WERI-Rb-1 (cell line): ENCODE measurements at regions not wholly inside any gene's neighbourhood (a gene's known extent, or its start where the extent isn't known, plus 50 kb on each side); places are given as distances from the start of the nearest gene placed in this dataset.

Experiments
- DNase-seq: peaks from one replicate; pipeline ENCODE4 v3.0.0-alpha.2; 2020
- H3K27ac ChIP-seq: fragments of 250-450 bp; sonication (Bioruptor Pico); 2 replicates; pipeline ENCODE4 v1.5.1; 2020; ENCODE audit warnings: mild to moderate bottlenecking, moderate library complexity
- H3K27me3 ChIP-seq: fragments of 250-450 bp; sonication (Bioruptor Pico); 2 replicates; pipeline ENCODE4 v1.5.1; 2021; ENCODE audit warnings: mild to moderate bottlenecking, low read depth, moderate library complexity; ENCODE audit not compliant: insufficient read depth, severe bottlenecking
- H3K36me3 ChIP-seq: fragments of 250-450 bp; sonication (Bioruptor Pico); 2 replicates; pipeline ENCODE4 v1.5.1; 2020; ENCODE audit warnings: mild to moderate bottlenecking, moderate library complexity
- H3K4me3 ChIP-seq: 2 replicates; pipeline ENCODE4 v1.5.1; 2011; ENCODE audit warnings: low read depth, mild to moderate bottlenecking, control low read depth, low read length
- H3K9me3 ChIP-seq: fragments of 250-450 bp; sonication (Bioruptor Pico); 2 replicates; pipeline ENCODE4 v1.5.1; 2021; ENCODE audit warnings: mild to moderate bottlenecking, moderate library complexity; ENCODE audit not compliant: severe bottlenecking
- CTCF ChIP-seq: IDR thresholded peaks from 2 replicates; pipeline ENCODE4 v1.5.1; 2011; ENCODE audit warnings: low read depth, mild to moderate bottlenecking, control low read depth, inconsistent platforms, low read length

GRCh38 chr16:79415983-79416640 is 184.4 kb downstream of the MAF start:
- Histone ChIP-seq H3K27ac (no peak overlapping the region), H3K27me3 (peaks cover 62% of the 10 kb centered on the region), H3K9me3 (no peaks in the 10 kb centered on the region), H3K36me3 (no peaks in the 10 kb centered on the region), H3K4me3 (no peak overlapping the region)
- TF ChIP-seq CTCF = no peak
- no peak for DNase-seq

GRCh38 chr16:79412783-79413225 is 187.7 kb downstream of the MAF start:
- no peak for TF ChIP-seq CTCF
- Histone ChIP-seq H3K27ac (no peak overlapping the region), H3K4me3 (no peak overlapping the region), H3K27me3 (peaks cover 48% of the 10 kb centered on the region), H3K9me3 (no peaks in the 10 kb centered on the region), H3K36me3 (no peaks in the 10 kb centered on the region)
- no peak for DNase-seq

GRCh38 chr16:79411805-79412204 is 188.7 kb downstream of the MAF start:
- Histone ChIP-seq H3K36me3 (no peaks in the 10 kb centered on the region), H3K27me3 (peaks cover 44% of the 10 kb centered on the region), H3K27ac (no peak overlapping the region), H3K4me3 (no peak overlapping the region), H3K9me3 (no peaks in the 10 kb centered on the region)
- DNase-seq = no peak
- TF ChIP-seq CTCF = no peak

DNA sequence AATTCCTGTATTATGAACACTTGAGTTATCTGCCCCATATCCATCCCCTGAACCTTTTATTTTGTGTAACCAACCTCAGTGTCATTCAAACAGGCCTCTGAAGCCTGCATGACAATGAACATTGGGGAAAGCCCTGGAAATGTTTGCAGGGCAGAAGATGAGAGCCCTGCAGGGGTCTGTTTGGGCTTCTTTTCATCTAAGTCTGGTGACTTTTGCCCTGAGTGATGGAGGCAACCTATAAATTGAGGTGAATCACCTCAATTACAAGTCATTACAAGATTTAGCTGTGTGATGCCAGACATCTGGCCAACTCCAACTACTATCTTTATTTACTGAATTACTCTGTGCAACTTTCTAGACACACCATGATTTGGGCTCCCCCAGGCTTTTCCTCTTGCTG is 189.2 kb downstream of the MAF start:
- Histone ChIP-seq H3K9me3 (no peaks in the 10 kb centered on the region), H3K27ac (no peak overlapping the region), H3K36me3 (no peaks in the 10 kb centered on the region), H3K27me3 (peaks cover 44% of the 10 kb centered on the region), H3K4me3 (no peak overlapping the region)
- DNase-seq = no peak
- TF ChIP-seq CTCF = no peak

GRCh38 chr16:79409978-79410377 is 190.6 kb downstream of the MAF start:
- Histone ChIP-seq H3K9me3 (no peaks in the 10 kb centered on the region), H3K4me3 (no peak overlapping the region), H3K27me3 (peaks cover 44% of the 10 kb centered on the region), H3K36me3 (no peaks in the 10 kb centered on the region), H3K27ac (no peak overlapping the region)
- no peak for DNase-seq
- TF ChIP-seq CTCF = no peak

GRCh38 chr16:79408355-79408754 is 192.2 kb downstream of the MAF start:
- Histone ChIP-seq H3K4me3 (no peak overlapping the region), H3K36me3 (no peaks in the 10 kb centered on the region), H3K27ac (no peak overlapping the region), H3K9me3 (no peaks in the 10 kb centered on the region), H3K27me3 (peaks cover 46% of the 10 kb centered on the region)
- DNase-seq = no peak
- no peak for TF ChIP-seq CTCF
